RWPE2 (cell line): ENCODE measurements at regions not wholly inside any gene's neighbourhood (a gene's known extent, or its start where the extent isn't known, plus 50 kb on each side); places are given as distances from the start of the nearest gene placed in this dataset.
A peak's percentile ranks its signal among the peaks of the same experiment; 100 is the strongest.

Experiments
- ATAC-seq: fragments of 200-7000 bp; cut with Tn5 transposase; 3 replicates; pipeline ENCODE4 v1.9.1; 2021; ENCODE audit warnings: low read depth
- DNase-seq: peaks from one replicate; pipeline ENCODE4 v3.0.0-alpha.2; 2020; ENCODE audit warnings: low spot score
- H3K27ac ChIP-seq: fragments of 450-650 bp; 2 replicates; pipeline ENCODE4 v1.5.1; 2017; ENCODE audit warnings: mild to moderate bottlenecking; ENCODE audit not compliant: poor library complexity, severe bottlenecking
- H3K27me3 ChIP-seq: fragments of 250-450 bp; sonication (Bioruptor Pico); 2 replicates; pipeline ENCODE4 v1.5.1; 2021; ENCODE audit warnings: mild to moderate bottlenecking, moderate library complexity; ENCODE audit not compliant: insufficient read depth, poor library complexity, severe bottlenecking
- H3K36me3 ChIP-seq: fragments of 250-450 bp; sonication (Bioruptor Pico); 2 replicates; pipeline ENCODE4 v1.5.1; 2020; ENCODE audit warnings: low read depth, mild to moderate bottlenecking, moderate library complexity
- H3K4me1 ChIP-seq: fragments of 250-450 bp; sonication (Bioruptor Pico); 2 replicates; pipeline ENCODE4 v1.5.1; 2021; ENCODE audit warnings: mild to moderate bottlenecking, moderate library complexity; ENCODE audit not compliant: insufficient read depth, poor library complexity, severe bottlenecking
- H3K4me3 ChIP-seq: fragments of 250-450 bp; sonication (Bioruptor Pico); 2 replicates; pipeline ENCODE4 v1.5.1; 2021; ENCODE audit warnings: mild to moderate bottlenecking, moderate library complexity; ENCODE audit not compliant: severe bottlenecking
- H3K9me3 ChIP-seq: fragments of 250-450 bp; sonication (Bioruptor Pico); 2 replicates; pipeline ENCODE4 v1.5.1; 2021; ENCODE audit warnings: mild to moderate bottlenecking, moderate library complexity; ENCODE audit not compliant: severe bottlenecking
- CTCF ChIP-seq: fragments of 450-650 bp; IDR thresholded peaks from one replicate; pipeline ENCODE4 v1.5.1; 2017; ENCODE audit warnings: mild to moderate bottlenecking, moderate library complexity; ENCODE audit not compliant: poor library complexity, severe bottlenecking

DNA sequence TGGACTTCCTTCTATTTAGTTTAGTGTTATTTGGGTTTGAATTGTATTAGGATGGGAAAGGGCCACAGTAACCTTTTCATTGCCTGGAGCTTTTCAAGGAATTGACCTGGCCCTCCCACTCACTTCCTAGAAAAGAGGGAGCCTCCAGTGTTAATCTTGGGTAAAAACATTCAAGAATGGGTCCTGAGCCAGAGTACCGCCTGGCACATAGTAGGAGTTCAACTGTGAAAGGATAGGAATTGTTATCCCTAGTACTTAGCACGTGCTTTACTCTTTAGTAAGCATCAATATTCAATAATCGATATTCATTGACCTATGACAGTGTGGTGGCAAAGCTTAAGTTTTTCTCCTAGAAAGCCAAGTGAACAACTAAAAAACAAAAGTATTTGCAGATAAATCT lies 179.9 kb downstream of the IRS1 start:
- ATAC-seq (no peak), DNase-seq (no peak)
- no peak for TF ChIP-seq CTCF

DNA sequence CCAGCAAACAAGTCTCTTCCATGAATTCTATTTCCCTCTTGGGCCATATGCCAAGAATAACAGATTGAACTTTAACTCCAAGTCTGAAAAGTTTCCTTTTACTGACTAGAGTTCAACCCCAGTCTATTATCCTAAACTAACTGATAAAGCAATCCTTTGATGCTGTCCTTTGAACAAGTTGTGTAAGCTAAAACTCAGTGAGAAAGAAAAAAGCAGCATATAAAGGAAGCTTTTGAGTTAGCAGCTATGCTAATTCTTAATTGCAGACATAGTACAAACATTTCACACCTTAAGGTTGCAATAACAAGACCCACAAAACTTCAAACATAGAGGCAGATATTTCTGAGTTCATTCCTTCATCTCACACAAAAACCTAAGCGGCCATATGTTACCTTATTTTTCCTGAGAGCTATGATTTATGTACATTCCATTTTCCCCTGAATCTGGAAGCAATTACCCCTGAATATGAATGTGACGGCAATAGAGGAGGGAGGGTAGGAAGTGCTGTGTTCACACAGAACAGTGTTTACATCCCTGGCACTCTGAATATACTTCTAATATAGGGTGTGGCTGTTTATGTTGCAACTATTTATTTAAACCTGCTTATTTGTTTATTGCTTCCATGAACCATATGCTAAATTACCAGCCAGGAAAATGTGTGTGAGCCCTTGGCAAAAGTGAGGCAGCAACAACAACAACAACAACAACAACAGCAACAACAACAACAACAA lies 180.6 kb downstream of the IRS1 start:
- DNase-seq = no peak
- Histone ChIP-seq H3K9me3 (no peaks in the 10 kb centered on the region), H3K27ac (no peak overlapping the region), H3K4me3 (no peak overlapping the region), H3K27me3 (no peaks in the 10 kb centered on the region), H3K36me3 (no peaks in the 10 kb centered on the region), H3K4me1 (no peaks in the 10 kb centered on the region)
- no peak for TF ChIP-seq CTCF
- ATAC-seq = no peak

More for the DNA sequence above, 179.9 kb downstream of the IRS1 start:
- H3K36me3 ChIP-seq = no peaks in the 10 kb centered on the region
- H3K27ac ChIP-seq = no peak overlapping the region
- no peak overlapping the region for H3K4me3 ChIP-seq
- H3K4me1 ChIP-seq = no peaks in the 10 kb centered on the region
- H3K27me3 ChIP-seq = no peaks in the 10 kb centered on the region
- H3K9me3 ChIP-seq = no peaks in the 10 kb centered on the region

GRCh38 chr2:226618544-226618874 lies 181.1 kb downstream of the IRS1 start:
- H3K27ac ChIP-seq = no peak overlapping the region
- no peaks in the 10 kb centered on the region for H3K36me3 ChIP-seq
- H3K4me1 ChIP-seq = no peaks in the 10 kb centered on the region

GRCh38 chr2:226615891-226616290 lies 183.7 kb downstream of the IRS1 start:
- no peak for ATAC-seq
- Histone ChIP-seq H3K4me3 (no peak overlapping the region), H3K9me3 (no peaks in the 10 kb centered on the region), H3K27ac (no peak overlapping the region), H3K4me1 (peaks cover 23% of the 10 kb centered on the region), H3K27me3 (no peaks in the 10 kb centered on the region), H3K36me3 (no peaks in the 10 kb centered on the region)
- TF ChIP-seq CTCF = no peak
- no peak for DNase-seq

More at GRCh38 chr2:226618544-226618874, 181.1 kb downstream of the IRS1 start:
- no peak for TF ChIP-seq CTCF
- ATAC-seq (no peak), DNase-seq (no peak)
- no peaks in the 10 kb centered on the region for H3K27me3 ChIP-seq
- H3K4me3 ChIP-seq = no peak overlapping the region
- H3K9me3 ChIP-seq = no peaks in the 10 kb centered on the region

GRCh38 chr2:226611944-226612318 lies 187.7 kb downstream of the IRS1 start:
- Histone ChIP-seq H3K36me3 (no peaks in the 10 kb centered on the region), H3K4me1 (peaks cover 26% of the 10 kb centered on the region), H3K9me3 (no peaks in the 10 kb centered on the region), H3K27ac (peak overlapping the region; percentile 92), H3K27me3 (no peaks in the 10 kb centered on the region), H3K4me3 (no peak overlapping the region)
- DNase-seq (no peak), ATAC-seq (peak; percentile 98)
- no peak for TF ChIP-seq CTCF
